ENCODE measurements at regions not wholly inside any gene's neighbourhood (a gene's known extent, or its start where the extent isn't known, plus 50 kb on each side); places are given as distances from the start of the nearest gene placed in this dataset.

- Mint-ChIP-seq H3K4me1 (peaks cover 5% of the 10 kb centered on the region), H3K27me3 (ENCODE audit: low read depth) (no peaks in the 10 kb centered on the region), H3K9me3 (no peaks in the 10 kb centered on the region), H3K27ac (no peak overlapping the region), H3K36me3 (ENCODE audit: low read depth) (no peaks in the 10 kb centered on the region), H3K4me3 (no peak overlapping the region)
- no peak for TF ChIP-seq CTCF (IDR thresholded peaks at IDR 0.05; ENCODE audit: unreplicated experiment in 3 of 3)
Observed at GRCh38 chr2:191574232-191574631, 103.7 kb upstream of the NABP1 start.

GRCh38 chr2:191577605-191578004 lies 100.3 kb upstream of the NABP1 start:
- no peaks in the 10 kb centered on the region for H3K27me3 Mint-ChIP-seq (ENCODE audit: low read depth)
- no peak for TF ChIP-seq CTCF (IDR thresholded peaks at IDR 0.05; ENCODE audit: unreplicated experiment in 3 of 3)
- no peaks in the 10 kb centered on the region for H3K36me3 Mint-ChIP-seq (ENCODE audit: low read depth)
- no peak overlapping the region for H3K4me3 Mint-ChIP-seq
- H3K4me1 Mint-ChIP-seq = no peaks in the 10 kb centered on the region
- no peaks in the 10 kb centered on the region for H3K9me3 Mint-ChIP-seq
- H3K27ac Mint-ChIP-seq = no peak overlapping the region

GRCh38 chr2:191578031-191578430 lies 99.9 kb upstream of the NABP1 start:
- TF ChIP-seq CTCF (IDR thresholded peaks at IDR 0.05; ENCODE audit: unreplicated experiment in 3 of 3) = no peak
- Mint-ChIP-seq H3K4me1 (no peaks in the 10 kb centered on the region), H3K27ac (no peak overlapping the region), H3K4me3 (no peak overlapping the region), H3K9me3 (no peaks in the 10 kb centered on the region), H3K27me3 (ENCODE audit: low read depth) (no peaks in the 10 kb centered on the region), H3K36me3 (ENCODE audit: low read depth) (no peaks in the 10 kb centered on the region)

GRCh38 chr2:191580581-191580980 lies 97.4 kb upstream of the NABP1 start:
- H3K27me3 Mint-ChIP-seq (ENCODE audit: low read depth) = peaks cover 3% of the 10 kb centered on the region
- H3K9me3 Mint-ChIP-seq = no peaks in the 10 kb centered on the region
- H3K4me1 Mint-ChIP-seq = no peaks in the 10 kb centered on the region
- TF ChIP-seq CTCF (IDR thresholded peaks at IDR 0.05; ENCODE audit: unreplicated experiment in 3 of 3) = no peak
- H3K4me3 Mint-ChIP-seq = no peak overlapping the region
- H3K27ac Mint-ChIP-seq = no peak overlapping the region
- H3K36me3 Mint-ChIP-seq (ENCODE audit: low read depth) = no peaks in the 10 kb centered on the region

GRCh38 chr2:191581003-191581402 lies 96.9 kb upstream of the NABP1 start:
- Mint-ChIP-seq H3K9me3 (no peaks in the 10 kb centered on the region), H3K27ac (no peak overlapping the region), H3K36me3 (ENCODE audit: low read depth) (no peaks in the 10 kb centered on the region), H3K4me1 (no peaks in the 10 kb centered on the region), H3K27me3 (ENCODE audit: low read depth) (peaks cover 3% of the 10 kb centered on the region), H3K4me3 (no peak overlapping the region)
- no peak for TF ChIP-seq CTCF (IDR thresholded peaks at IDR 0.05; ENCODE audit: unreplicated experiment in 3 of 3)

- Mint-ChIP-seq H3K4me1 (no peaks in the 10 kb centered on the region), H3K36me3 (ENCODE audit: low read depth) (no peaks in the 10 kb centered on the region), H3K4me3 (no peak overlapping the region), H3K9me3 (no peaks in the 10 kb centered on the region), H3K27ac (no peak overlapping the region), H3K27me3 (ENCODE audit: low read depth) (peaks cover 3% of the 10 kb centered on the region)
- TF ChIP-seq CTCF (IDR thresholded peaks at IDR 0.05; ENCODE audit: unreplicated experiment in 3 of 3) = no peak
Observed at GRCh38 chr2:191582355-191582754, 95.6 kb upstream of the NABP1 start.

All from nephron (organoid).